ENCODE measurements at regions not wholly inside any gene's neighbourhood (a gene's known extent, or its start where the extent isn't known, plus 50 kb on each side); places are given as distances from the start of the nearest gene placed in this dataset.

GRCh38 chr11:28961726-28962125, 853.5 kb downstream of the METTL15 start:
- TF ChIP-seq EZH2 (IDR thresholded peaks at IDR 0.05; ENCODE audit: borderline replicate concordance, low read depth, low read length, severe bottlenecking) (no peak), CTCF (IDR thresholded peaks at IDR 0.05; ENCODE audit: borderline replicate concordance, extremely low read depth, low read length, poor library complexity, severe bottlenecking) (no peak)
- Histone ChIP-seq H3K9me3 (ENCODE audit: insufficient read depth, low read length, severe bottlenecking) (no peaks in the 10 kb centered on the region), H3K27ac (ENCODE audit: low read length) (no peak overlapping the region), H3K36me3 (ENCODE audit: insufficient read depth, low read length) (no peaks in the 10 kb centered on the region), H2AFZ (ENCODE audit: low read depth, low read length) (no peak overlapping the region), H3K4me2 (ENCODE audit: insufficient read depth, low read length) (no peak overlapping the region), H3K4me1 (ENCODE audit: insufficient read depth, low read length) (no peaks in the 10 kb centered on the region), H3K79me2 (ENCODE audit: insufficient read depth, low read length) (no peaks in the 10 kb centered on the region), H3K4me3 (ENCODE audit: low read depth in 1 of 2, low read length in 2 of 2) (no peak overlapping the region), H3K27me3 (ENCODE audit: insufficient read depth, low read length, poor library complexity) (no peaks in the 10 kb centered on the region), H3K9ac (ENCODE audit: low read depth, low read length) (no peak overlapping the region), H4K20me1 (ENCODE audit: insufficient read depth, low read length) (no peaks in the 10 kb centered on the region)
- ATAC-seq (ENCODE audit: insufficient read depth, low read depth) (no peak), DNase-seq (no peak)

- no peak overlapping the region for H3K4me3 ChIP-seq (ENCODE audit: low read depth in 1 of 2, low read length in 2 of 2)
- H3K4me2 ChIP-seq (ENCODE audit: insufficient read depth, low read length) = no peak overlapping the region
- H3K36me3 ChIP-seq (ENCODE audit: insufficient read depth, low read length) = no peaks in the 10 kb centered on the region
- H2AFZ ChIP-seq (ENCODE audit: low read depth, low read length) = no peak overlapping the region
- H4K20me1 ChIP-seq (ENCODE audit: insufficient read depth, low read length) = no peaks in the 10 kb centered on the region
- no peak overlapping the region for H3K27ac ChIP-seq (ENCODE audit: low read length)
- H3K27me3 ChIP-seq (ENCODE audit: insufficient read depth, low read length, poor library complexity) = no peaks in the 10 kb centered on the region
- no peak overlapping the region for H3K9ac ChIP-seq (ENCODE audit: low read depth, low read length)
- DNase-seq = no peak
- no peak for TF ChIP-seq EZH2 (IDR thresholded peaks at IDR 0.05; ENCODE audit: borderline replicate concordance, low read depth, low read length, severe bottlenecking)
- no peak for TF ChIP-seq CTCF (IDR thresholded peaks at IDR 0.05; ENCODE audit: borderline replicate concordance, extremely low read depth, low read length, poor library complexity, severe bottlenecking)
- no peak for ATAC-seq (ENCODE audit: insufficient read depth, low read depth)
- H3K9me3 ChIP-seq (ENCODE audit: insufficient read depth, low read length, severe bottlenecking) = no peaks in the 10 kb centered on the region
- no peaks in the 10 kb centered on the region for H3K79me2 ChIP-seq (ENCODE audit: insufficient read depth, low read length)
- no peaks in the 10 kb centered on the region for H3K4me1 ChIP-seq (ENCODE audit: insufficient read depth, low read length)
Measured at GRCh38 chr11:28956446-28956845, 848.3 kb downstream of the METTL15 start.

- ATAC-seq (ENCODE audit: insufficient read depth, low read depth) (no peak), DNase-seq (no peak)
- TF ChIP-seq EZH2 (IDR thresholded peaks at IDR 0.05; ENCODE audit: borderline replicate concordance, low read depth, low read length, severe bottlenecking) (no peak), CTCF (IDR thresholded peaks at IDR 0.05; ENCODE audit: borderline replicate concordance, extremely low read depth, low read length, poor library complexity, severe bottlenecking) (no peak)
- Histone ChIP-seq H3K27me3 (ENCODE audit: insufficient read depth, low read length, poor library complexity) (no peaks in the 10 kb centered on the region), H3K4me1 (ENCODE audit: insufficient read depth, low read length) (no peaks in the 10 kb centered on the region), H4K20me1 (ENCODE audit: insufficient read depth, low read length) (no peaks in the 10 kb centered on the region), H3K4me3 (ENCODE audit: low read depth in 1 of 2, low read length in 2 of 2) (no peak overlapping the region), H3K27ac (ENCODE audit: low read length) (no peak overlapping the region), H3K36me3 (ENCODE audit: insufficient read depth, low read length) (no peaks in the 10 kb centered on the region), H2AFZ (ENCODE audit: low read depth, low read length) (no peak overlapping the region), H3K79me2 (ENCODE audit: insufficient read depth, low read length) (no peaks in the 10 kb centered on the region), H3K9ac (ENCODE audit: low read depth, low read length) (no peak overlapping the region), H3K9me3 (ENCODE audit: insufficient read depth, low read length, severe bottlenecking) (no peaks in the 10 kb centered on the region), H3K4me2 (ENCODE audit: insufficient read depth, low read length) (no peak overlapping the region)
Measured at GRCh38 chr11:28951191-28951590, 843.0 kb downstream of the METTL15 start.

- DNase-seq (no peak), ATAC-seq (ENCODE audit: insufficient read depth, low read depth) (no peak)
- no peaks in the 10 kb centered on the region for H3K79me2 ChIP-seq (ENCODE audit: insufficient read depth, low read length)
- no peak overlapping the region for H2AFZ ChIP-seq (ENCODE audit: low read depth, low read length)
- no peaks in the 10 kb centered on the region for H3K9me3 ChIP-seq (ENCODE audit: insufficient read depth, low read length, severe bottlenecking)
- TF ChIP-seq CTCF (IDR thresholded peaks at IDR 0.05; ENCODE audit: borderline replicate concordance, extremely low read depth, low read length, poor library complexity, severe bottlenecking) (no peak), EZH2 (IDR thresholded peaks at IDR 0.05; ENCODE audit: borderline replicate concordance, low read depth, low read length, severe bottlenecking) (no peak)
- H3K4me2 ChIP-seq (ENCODE audit: insufficient read depth, low read length) = no peak overlapping the region
- H3K36me3 ChIP-seq (ENCODE audit: insufficient read depth, low read length) = no peaks in the 10 kb centered on the region
- no peak overlapping the region for H3K9ac ChIP-seq (ENCODE audit: low read depth, low read length)
- no peaks in the 10 kb centered on the region for H3K4me1 ChIP-seq (ENCODE audit: insufficient read depth, low read length)
- H3K27ac ChIP-seq (ENCODE audit: low read length) = no peak overlapping the region
- no peaks in the 10 kb centered on the region for H3K27me3 ChIP-seq (ENCODE audit: insufficient read depth, low read length, poor library complexity)
- H3K4me3 ChIP-seq (ENCODE audit: low read depth in 1 of 2, low read length in 2 of 2) = no peak overlapping the region
- no peaks in the 10 kb centered on the region for H4K20me1 ChIP-seq (ENCODE audit: insufficient read depth, low read length)
Measured at GRCh38 chr11:28939381-28939780, 831.2 kb downstream of the METTL15 start.

All from DND-41 (cell line).